HUES64 (cell line): ENCODE measurements at regions not wholly inside any gene's neighbourhood (a gene's known extent, or its start where the extent isn't known, plus 50 kb on each side); places are given as distances from the start of the nearest gene placed in this dataset.
"Not testable (repeated sequence)": the region's sequence is repeated elsewhere in the genome, so short reads cannot be mapped to it uniquely, and the experiment has no call there.

Experiments used
- H3K27ac ChIP-seq: 2 replicates; pipeline ENCODE4 v1.7.0; 2013; ENCODE audit warnings: low read depth, low read length, inconsistent platforms
- H3K27me3 ChIP-seq: 2 replicates; pipeline ENCODE4 v1.6.1; 2013; ENCODE audit warnings: mild to moderate bottlenecking, low read length; ENCODE audit not compliant: insufficient read depth
- H3K36me3 ChIP-seq: 2 replicates; pipeline ENCODE4 v1.6.1; 2013; ENCODE audit warnings: mild to moderate bottlenecking, low read length; ENCODE audit not compliant: insufficient read depth
- H3K4me1 ChIP-seq: 2 replicates; pipeline ENCODE4 v1.6.1; 2013; ENCODE audit warnings: mild to moderate bottlenecking, low read length, moderate library complexity; ENCODE audit not compliant: insufficient read depth
- H3K4me3 ChIP-seq: 2 replicates; pipeline ENCODE4 v1.5.1; 2013; ENCODE audit warnings: mild to moderate bottlenecking, low read length, moderate library complexity
- H3K9ac ChIP-seq: 2 replicates; pipeline ENCODE4 v1.6.1; 2013; ENCODE audit warnings: mild to moderate bottlenecking, low read depth, low read length
- H3K9me3 ChIP-seq: 2 replicates; pipeline ENCODE4 v1.6.1; 2013; ENCODE audit warnings: low read depth, low read length; ENCODE audit not compliant: insufficient read depth
- WGBS: fragments of 150-250, 120-280 bp; methylation state at CpG from one replicate; pipeline ENCODE4 v1.1.7; 2013; ENCODE audit warnings: missing lambda C conversion rate; 5-methylcytosine and 5-hydroxymethylcytosine counted together

DNA sequence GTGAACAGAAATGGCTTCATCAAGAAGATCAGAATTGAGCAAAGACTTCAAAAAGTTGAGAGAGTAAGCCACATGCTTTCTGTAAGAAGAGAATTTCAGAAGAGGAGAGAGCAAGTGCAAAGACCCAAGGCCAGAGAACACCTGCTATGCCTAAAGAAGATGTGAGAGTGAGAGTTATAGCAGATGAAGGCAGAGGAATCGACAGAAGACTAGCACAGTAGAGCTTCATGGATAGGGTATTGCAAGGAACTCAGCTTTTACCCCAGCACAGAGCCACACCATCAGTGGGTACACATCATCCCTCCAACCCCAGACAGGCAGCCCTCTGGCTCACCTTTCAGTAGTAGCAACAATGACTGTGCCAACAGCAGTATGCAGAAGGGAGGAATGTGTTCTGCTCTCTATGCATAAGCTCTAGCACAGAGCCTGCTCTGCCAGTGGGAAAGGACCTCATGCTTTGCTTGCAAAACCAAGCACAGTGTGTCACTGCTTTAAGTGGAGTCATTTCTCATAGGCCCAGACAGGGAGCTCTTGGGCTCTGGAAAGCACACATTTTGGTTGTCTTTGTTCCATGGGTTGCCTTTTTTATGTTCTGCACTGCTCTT is 318.6 kb downstream of the NAF1 start:
- no peaks in the 10 kb centered on the region for H3K36me3 ChIP-seq
- peaks cover 4% of the 10 kb centered on the region; the same call in 1 of the 2 replicates for H3K4me1 ChIP-seq
- no peaks in the 10 kb centered on the region for H3K9me3 ChIP-seq
- no peak overlapping the region for H3K9ac ChIP-seq
- H3K4me3 ChIP-seq: no peak overlapping the region
- no peaks in the 10 kb centered on the region for H3K27me3 ChIP-seq
- H3K27ac ChIP-seq: no peak overlapping the region
- 100% methylated on average over 1 of the region's 1 CpG for WGBS

DNA sequence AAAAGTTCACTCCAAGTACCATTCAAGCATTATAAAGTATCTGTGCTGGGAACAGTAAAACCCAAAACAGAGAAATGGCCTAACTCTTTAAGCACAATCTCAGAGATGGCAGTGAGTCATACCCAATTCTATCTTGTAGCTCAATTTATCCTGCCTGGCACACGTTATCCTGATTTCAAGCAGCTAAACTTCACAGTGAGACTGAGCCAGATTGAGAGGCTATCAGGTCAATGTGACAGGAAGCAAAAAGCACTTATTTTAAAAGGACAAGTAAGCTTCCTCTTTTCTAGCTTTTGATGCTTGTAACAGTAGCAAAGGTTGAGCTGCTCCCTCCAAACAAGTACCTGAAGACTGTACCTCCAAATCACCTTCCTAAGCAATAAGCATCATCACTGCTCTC is 324.9 kb downstream of the NAF1 start:
- no peaks in the 10 kb centered on the region for H3K4me1 ChIP-seq
- H3K27ac ChIP-seq: no peak overlapping the region
- H3K27me3 ChIP-seq: no peaks in the 10 kb centered on the region
- H3K9ac ChIP-seq: no peak overlapping the region
- 85% methylated on average over 1 of the region's 1 CpG for WGBS
- no peaks in the 10 kb centered on the region for H3K9me3 ChIP-seq
- H3K36me3 ChIP-seq: no peaks in the 10 kb centered on the region
- H3K4me3 ChIP-seq: no peak overlapping the region

DNA sequence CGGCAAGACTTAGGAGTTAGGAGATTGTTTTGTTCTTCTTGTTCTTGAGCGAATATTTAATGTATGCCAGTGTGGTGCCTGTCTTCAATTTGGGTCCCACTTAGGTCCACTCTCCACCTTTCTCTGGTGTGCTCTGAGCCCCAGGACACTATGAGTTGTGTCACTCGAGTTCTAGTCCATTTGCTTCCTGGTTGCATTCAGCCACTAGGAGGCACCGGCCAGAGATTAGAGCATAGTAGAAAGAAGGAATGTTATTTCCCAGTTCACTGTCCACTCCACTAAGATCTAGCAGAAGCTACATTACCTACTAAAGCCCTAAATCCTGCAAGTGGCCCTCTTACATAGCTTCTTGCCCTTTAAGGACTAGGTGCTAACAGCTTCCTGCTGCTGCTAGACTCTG is 326.9 kb downstream of the NAF1 start:
- Histone ChIP-seq H3K36me3 (no peaks in the 10 kb centered on the region), H3K9ac (no peak overlapping the region), H3K9me3 (no peaks in the 10 kb centered on the region), H3K27ac (no peak overlapping the region), H3K27me3 (no peaks in the 10 kb centered on the region), H3K4me1 (no peaks in the 10 kb centered on the region), H3K4me3 (no peak overlapping the region)
- 79% methylated on average over 4 of the region's 4 CpGs for WGBS

DNA sequence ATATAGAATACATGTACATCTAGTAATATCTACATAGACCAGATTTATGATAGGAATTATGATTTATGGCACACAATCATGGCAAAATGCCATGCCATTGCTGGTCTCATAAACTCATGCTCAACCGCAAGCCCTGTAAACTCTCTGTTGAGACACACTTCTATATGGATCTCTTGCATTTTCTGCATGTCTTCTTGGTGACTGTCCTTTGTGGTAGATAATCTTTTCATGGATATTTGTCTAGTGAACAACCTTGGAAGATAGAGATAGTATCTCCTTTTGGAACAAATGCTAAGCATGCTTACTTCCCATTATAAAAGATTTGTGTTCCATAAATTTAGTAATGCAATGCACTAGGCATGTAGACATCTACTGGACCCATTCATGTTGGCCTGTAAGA is 328.0 kb downstream of the NAF1 start:
- Histone ChIP-seq H3K4me3 (no peak overlapping the region), H3K36me3 (no peaks in the 10 kb centered on the region), H3K9me3 (no peaks in the 10 kb centered on the region), H3K27me3 (no peaks in the 10 kb centered on the region), H3K9ac (no peak overlapping the region), H3K4me1 (no peaks in the 10 kb centered on the region), H3K27ac (no peak overlapping the region)
- WGBS: 100% methylated on average over 1 of the region's 1 CpG

DNA sequence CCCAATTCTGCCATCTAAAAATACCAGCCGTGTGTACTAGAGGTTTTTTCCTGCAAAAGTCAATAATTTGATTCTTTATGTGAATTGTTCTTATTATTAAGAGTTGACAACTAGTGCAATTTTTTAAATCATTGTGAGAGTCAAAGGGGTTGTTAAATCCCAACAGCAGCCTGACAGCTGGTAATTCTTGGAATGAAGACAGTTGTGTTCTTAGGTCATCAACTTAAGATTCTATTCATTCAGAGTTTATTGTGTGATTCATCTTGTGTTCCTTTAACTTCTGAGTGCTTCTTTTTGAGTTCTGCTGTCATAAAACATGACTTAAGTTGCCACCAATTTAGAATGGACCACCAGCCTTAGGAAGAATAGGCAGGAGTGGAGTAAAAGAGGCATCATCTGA is 329.0 kb downstream of the NAF1 start:
- Histone ChIP-seq H3K4me1 (no peaks in the 10 kb centered on the region), H3K9me3 (no peaks in the 10 kb centered on the region), H3K9ac (no peak overlapping the region), H3K4me3 (no peak overlapping the region), H3K27ac (no peak overlapping the region), H3K27me3 (no peaks in the 10 kb centered on the region), H3K36me3 (no peaks in the 10 kb centered on the region)
- WGBS: 83% methylated on average over 1 of the region's 1 CpG

DNA sequence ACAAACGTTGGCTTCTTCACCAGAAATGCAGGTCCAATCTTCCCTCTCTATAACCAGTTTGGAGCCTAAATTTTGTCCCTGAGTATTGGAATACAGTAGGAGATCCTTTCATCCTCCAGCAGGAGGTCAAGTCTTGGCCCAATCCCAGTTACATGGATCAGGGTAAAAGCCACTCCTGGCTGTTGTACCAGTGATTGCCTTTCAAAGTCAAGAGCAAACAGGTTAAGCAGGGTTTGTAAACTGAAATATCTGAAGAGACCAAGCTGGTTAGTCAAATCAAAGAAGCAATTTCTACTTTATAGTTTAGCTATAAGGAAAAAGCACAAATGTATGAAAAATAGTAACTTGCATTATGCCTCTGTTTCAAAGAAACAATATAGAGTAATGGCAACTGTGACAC is 329.4 kb downstream of the NAF1 start:
- H3K27me3 ChIP-seq: no peaks in the 10 kb centered on the region
- H3K4me1 ChIP-seq: no peaks in the 10 kb centered on the region
- no peaks in the 10 kb centered on the region for H3K9me3 ChIP-seq
- no peaks in the 10 kb centered on the region for H3K36me3 ChIP-seq
- no peak overlapping the region for H3K27ac ChIP-seq
- WGBS: 88% methylated on average over 1 of the region's 1 CpG
- no peak overlapping the region for H3K9ac ChIP-seq
- H3K4me3 ChIP-seq: no peak overlapping the region

DNA sequence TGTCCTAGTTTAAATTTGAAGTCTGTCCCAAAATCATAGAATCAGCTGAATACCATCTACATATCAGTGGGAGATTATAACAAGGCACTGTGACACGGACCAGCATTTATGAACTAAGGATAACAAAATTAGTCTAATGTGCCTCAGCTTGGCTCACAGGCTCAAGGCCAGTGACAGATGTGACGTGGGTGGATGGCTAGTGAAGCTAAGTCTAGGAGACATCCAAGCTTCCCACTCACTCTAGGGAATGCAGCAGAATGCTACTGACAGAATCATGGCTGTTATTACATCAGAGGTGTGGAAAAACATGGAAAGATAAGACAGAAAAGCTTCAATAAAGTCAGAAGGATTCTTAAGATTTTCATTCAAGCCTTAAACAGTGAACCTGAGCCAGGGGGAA is 329.9 kb downstream of the NAF1 start:
- H3K4me1 ChIP-seq: no peaks in the 10 kb centered on the region
- no peak overlapping the region for H3K9ac ChIP-seq
- H3K9me3 ChIP-seq: no peaks in the 10 kb centered on the region
- no peaks in the 10 kb centered on the region for H3K27me3 ChIP-seq
- H3K4me3 ChIP-seq: no peak overlapping the region
- H3K36me3 ChIP-seq: no peaks in the 10 kb centered on the region
- 94% methylated on average over 2 of the region's 2 CpGs for WGBS
- no peak overlapping the region for H3K27ac ChIP-seq

DNA sequence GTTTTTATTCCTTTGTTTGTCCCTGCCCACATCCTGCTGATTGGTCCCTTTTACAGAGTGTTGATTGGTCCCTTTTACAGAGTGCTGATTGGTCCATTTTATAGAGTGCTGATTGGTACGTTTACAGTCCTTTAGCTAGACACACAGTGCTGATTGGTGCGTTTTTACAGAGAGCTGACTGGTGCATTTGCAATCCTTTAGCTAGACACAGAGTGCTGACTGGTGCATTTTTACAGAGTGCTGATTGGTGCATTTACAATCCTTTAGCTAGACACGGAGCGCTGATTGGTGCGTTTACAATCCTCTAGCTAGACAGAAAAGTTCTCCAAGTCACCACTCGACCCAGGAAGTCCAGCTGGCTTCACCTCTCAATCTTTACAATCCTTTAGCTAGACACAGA is 330.4 kb downstream of the NAF1 start:
- not testable (repeated sequence) for H3K36me3 ChIP-seq, H3K27me3 ChIP-seq, H3K9ac ChIP-seq, H3K27ac ChIP-seq, H3K4me3 ChIP-seq, H3K4me1 ChIP-seq, H3K9me3 ChIP-seq
- 94% methylated on average over 6 of the region's 6 CpGs for WGBS

DNA sequence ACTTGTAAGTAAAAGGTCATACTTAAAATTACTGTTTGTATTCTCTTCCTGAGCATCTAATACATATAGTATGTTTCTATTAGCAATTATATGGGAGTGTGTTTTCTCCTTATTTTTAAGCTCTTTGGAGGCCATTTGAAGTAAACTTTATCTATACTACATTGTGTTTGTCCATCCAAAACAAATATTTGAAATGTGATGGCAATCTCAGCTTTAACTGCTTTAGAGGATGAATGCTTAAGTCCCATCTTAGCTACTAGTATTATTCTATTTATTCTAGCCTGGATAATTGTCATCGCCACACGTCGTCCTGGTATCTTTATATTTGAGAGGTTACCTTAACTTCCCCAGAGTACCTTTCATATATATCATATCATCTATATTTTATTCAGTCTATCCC is 335.8 kb downstream of the NAF1 start:
- Histone ChIP-seq H3K9me3 (no peaks in the 10 kb centered on the region), H3K27ac (no peak overlapping the region), H3K4me3 (no peak overlapping the region), H3K36me3 (no peaks in the 10 kb centered on the region), H3K9ac (no peak overlapping the region), H3K4me1 (no peaks in the 10 kb centered on the region), H3K27me3 (no peaks in the 10 kb centered on the region)
- no CpG with 5 or more reads among the region's 3 CpGs for WGBS

DNA sequence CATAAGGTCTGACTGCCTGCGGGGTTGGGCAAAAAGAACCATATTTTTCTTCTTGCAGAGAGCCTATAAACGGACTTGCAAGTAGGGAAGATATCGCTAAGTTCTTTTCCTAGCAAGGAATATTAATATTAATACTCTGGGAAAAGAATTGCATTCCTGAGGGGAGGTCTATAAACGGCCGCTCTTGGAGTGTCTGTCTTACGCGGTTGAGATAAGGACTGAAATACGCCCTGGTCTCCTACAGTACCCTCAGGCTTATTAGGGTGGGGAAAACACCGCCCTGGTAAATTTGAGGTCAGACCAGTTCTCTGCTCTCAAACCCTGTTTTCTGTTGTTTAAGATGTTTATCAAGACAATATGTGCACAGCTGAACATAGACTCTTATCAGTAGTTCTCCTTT is 349.3 kb downstream of the NAF1 start:
- H3K9ac ChIP-seq, H3K4me1 ChIP-seq, H3K27ac ChIP-seq, H3K27me3 ChIP-seq, H3K4me3 ChIP-seq, H3K36me3 ChIP-seq: not testable (repeated sequence)
- whole genome bisulfite sequencing: 97% methylated on average over 8 of the region's 9 CpGs
- H3K9me3 ChIP-seq: peaks cover 15% of the 10 kb centered on the region

DNA sequence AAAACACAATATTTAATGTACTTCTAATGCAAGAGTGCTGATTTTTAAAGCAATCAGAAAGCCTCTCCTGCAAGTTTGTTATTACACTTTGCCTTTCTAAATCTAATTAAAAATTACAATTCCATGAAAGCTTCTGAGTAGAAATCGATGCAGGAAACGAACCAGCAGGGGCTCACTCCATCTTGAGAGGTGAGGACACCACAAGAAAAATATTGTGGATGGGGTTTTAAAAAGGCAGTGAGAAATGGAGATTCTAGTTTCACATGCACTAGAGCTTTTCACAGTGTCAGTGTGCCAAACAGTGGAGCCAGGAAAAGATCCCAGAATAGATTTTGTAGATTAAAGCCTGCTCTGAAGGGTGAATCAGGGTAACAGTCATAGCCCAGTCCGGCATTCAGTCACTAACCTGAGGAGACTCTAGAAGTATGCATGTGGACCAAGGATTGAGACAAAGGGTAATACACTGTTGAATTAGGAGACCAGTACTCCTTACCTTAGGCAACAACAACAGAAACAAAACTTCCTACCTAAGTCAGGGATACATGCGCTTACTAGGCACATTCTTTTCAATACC is 362.3 kb downstream of the NAF1 start:
- 98% methylated on average over 4 of the region's 4 CpGs for WGBS
- H3K4me1 ChIP-seq: no peaks in the 10 kb centered on the region
- no peaks in the 10 kb centered on the region for H3K36me3 ChIP-seq
- H3K9me3 ChIP-seq: no peaks in the 10 kb centered on the region
- H3K4me3 ChIP-seq: no peak overlapping the region
- H3K27me3 ChIP-seq: no peaks in the 10 kb centered on the region
- H3K27ac ChIP-seq: no peak overlapping the region
- no peak overlapping the region for H3K9ac ChIP-seq

DNA sequence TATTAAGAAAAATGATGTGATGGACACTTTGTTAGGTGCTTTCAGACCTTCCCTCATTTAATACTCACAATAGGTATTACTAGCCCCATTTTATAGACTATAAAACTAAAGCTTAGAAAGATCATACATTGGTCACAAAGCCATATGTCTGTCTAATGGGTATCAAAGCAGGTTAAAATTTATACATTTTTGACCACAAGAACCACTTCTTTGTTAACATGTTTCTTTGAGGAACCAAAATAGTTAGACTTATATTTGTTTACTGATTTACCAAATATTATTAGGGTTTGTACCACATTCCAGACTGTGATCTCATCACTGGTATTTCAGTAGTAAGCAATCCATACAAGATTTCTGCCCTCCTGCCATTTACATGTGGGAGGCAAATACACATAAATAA is 363.3 kb downstream of the NAF1 start:
- H3K9me3 ChIP-seq: no peaks in the 10 kb centered on the region
- no peaks in the 10 kb centered on the region for H3K4me1 ChIP-seq
- no peak overlapping the region for H3K4me3 ChIP-seq
- no peaks in the 10 kb centered on the region for H3K27me3 ChIP-seq
- no peak overlapping the region for H3K27ac ChIP-seq
- H3K9ac ChIP-seq: no peak overlapping the region
- no peaks in the 10 kb centered on the region for H3K36me3 ChIP-seq
